Bone marrow (tissue), 2 donors: ENCODE measurements at regions not wholly inside any gene's neighbourhood (a gene's known extent, or its start where the extent isn't known, plus 50 kb on each side); places are given as distances from the start of the nearest gene placed in this dataset.
"Not testable (repeated sequence)": the region's sequence is repeated elsewhere in the genome, so short reads cannot be mapped to it uniquely, and the experiment has no call there.

Experiments
- DNase-seq, 2 donors: peaks; one replicate each; lab custom pipeline; 2025; lab: John Stamatoyannopoulos, UW

DNA sequence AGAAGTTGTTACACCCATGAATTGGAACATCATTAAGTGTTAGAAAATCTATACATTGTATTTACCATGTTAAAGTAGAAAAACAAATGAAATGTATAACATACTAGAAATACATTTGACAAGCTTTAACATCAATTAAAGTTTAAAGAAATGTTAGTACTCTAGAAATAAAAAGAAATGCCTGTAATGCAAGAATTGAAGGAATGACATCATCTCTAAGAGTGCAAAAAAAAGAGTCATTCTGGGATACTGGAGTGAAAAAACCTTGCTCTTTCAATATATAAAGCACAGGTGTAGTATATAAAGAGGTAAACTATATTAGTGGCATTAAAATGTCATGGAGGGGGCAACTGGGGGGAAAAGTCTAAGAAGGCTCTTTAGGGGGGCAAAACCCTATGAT, 210.8 kb upstream of the PLD5 start:
- DNase-seq = no peak

DNA sequence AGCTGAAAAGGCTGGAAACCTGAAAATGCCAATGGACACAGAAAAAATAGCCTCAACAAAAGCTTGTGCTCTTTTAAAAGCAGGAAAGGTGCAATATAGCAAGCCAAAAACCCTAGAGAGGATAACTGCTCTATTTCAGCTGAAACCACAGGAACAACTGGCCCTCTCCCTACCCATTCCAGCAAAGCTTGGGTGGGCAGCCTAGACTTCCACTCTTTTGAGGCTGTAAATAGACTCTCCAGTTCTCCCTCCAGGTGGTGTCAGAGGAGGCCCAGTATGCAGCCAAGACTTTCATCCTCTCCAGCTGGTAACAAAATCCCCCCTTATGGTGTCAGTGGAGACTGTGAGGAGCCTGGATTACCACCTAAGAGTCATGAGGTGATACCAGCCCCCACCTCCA, 206.9 kb upstream of the PLD5 start:
- no peak for DNase-seq

DNA sequence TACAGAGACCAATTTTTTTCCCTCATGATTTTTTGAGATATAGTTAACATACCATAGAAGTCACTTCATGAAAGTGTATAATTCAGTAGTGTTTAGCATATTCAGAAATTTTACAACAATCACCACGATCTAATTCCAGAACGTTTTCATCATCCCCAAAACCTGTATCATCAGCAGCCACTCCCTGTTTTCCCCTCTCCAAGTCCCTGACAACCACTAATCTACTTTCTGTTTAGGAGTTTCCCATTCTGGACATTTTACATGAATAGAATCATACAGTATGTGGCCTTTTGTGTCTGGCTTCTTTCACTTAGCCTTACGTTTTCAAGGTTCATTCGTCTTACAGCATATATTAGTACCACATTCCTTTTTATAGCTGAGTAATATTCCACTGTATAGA, 204.2 kb upstream of the PLD5 start:
- DNase-seq = no peak

GRCh38 chr1:242723044-242723716, 198.7 kb upstream of the PLD5 start:
- DNase-seq = no peak

GRCh38 chr1:242718967-242719366, 194.5 kb upstream of the PLD5 start:
- no peak for DNase-seq

- DNase-seq = no peak
These were observed 187.8 kb upstream of the PLD5 start for GRCh38 chr1:242712248-242712647.

- DNase-seq = no peak
These were observed 186.3 kb upstream of the PLD5 start for GRCh38 chr1:242710847-242711246.

DNA sequence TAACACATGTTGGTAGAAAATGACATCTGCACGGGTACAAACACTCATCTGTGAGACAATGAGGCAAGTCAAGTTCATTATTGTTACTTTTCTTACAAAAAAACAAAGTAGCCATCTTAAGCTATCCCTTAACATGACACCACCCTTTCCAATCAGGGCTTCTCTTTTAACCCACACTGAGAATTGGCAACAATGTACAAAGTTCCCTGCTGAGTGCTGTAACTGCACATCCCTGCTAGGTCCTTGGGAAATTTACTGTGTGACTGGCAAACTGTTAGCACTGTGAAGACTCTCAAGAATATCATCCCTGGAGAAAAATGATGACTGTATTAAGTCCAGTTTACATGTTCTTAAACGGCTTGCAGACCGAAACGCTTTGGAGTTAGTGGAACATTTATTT, 185.8 kb upstream of the PLD5 start:
- no peak for DNase-seq

GRCh38 chr1:242703467-242703866, 179.0 kb upstream of the PLD5 start:
- DNase-seq = no peak

DNA sequence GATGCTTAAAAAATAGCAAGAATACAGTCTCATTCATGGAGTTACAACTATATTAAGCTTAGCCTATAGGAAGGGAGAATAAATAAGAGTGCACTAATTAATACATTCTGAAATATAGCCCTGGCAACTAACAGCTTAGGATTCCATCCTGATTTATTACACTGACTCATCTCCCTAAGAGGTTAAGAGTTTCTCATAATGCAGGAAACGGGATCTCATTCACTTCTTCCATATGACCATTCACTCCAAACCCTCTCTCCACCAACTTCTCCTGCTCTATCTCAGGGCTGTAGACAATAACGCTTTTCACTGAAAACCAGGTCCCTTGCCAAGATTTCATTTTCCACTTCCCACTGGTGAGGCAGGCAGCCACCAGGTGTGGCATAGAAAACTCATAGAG, 168.5 kb upstream of the PLD5 start:
- no peak for DNase-seq

- DNase-seq = no peak
These were observed 167.1 kb upstream of the PLD5 start for GRCh38 chr1:242691610-242691945.

DNA sequence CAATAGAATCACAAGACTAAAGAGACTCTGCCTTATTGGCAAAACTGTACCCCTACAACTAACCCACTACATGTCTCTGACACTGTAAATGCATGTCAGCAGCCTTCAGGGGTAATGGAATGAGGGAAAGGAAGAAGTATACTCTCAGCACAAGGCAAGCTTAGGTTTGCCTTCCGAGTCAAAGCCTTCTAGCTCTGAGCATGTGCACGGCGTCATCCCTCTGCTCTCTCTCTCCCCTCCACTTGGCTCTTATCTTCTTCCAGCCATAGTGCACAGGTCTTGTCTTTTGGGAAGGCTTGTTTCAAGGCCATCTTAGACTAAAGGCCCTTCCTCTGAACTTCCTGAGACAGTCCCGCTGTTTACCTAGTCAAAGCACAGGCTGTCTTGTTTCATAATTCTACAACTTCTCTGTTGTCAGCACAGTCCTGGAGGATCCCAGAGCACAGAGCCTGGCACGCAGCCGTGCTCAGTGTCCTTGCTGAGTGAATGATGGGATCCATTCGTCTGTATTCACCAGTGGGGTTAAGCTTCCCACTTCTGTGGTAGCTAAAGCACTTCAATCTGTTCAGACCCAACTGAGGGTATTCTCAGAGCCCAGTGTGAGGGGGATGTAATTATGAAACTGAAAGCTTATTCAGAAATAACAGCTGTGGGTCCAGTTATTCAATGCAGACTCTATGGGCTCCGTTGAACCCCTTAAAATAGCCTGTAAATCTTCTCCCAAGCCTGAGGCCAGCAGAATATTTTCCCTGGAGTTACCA, 166.5 kb upstream of the PLD5 start:
- DNase-seq = no peak

- no peak for DNase-seq
These were observed 164.9 kb upstream of the PLD5 start for GRCh38 chr1:242689378-242689777.

GRCh38 chr1:242674951-242675645, 150.6 kb upstream of the PLD5 start:
- no peak for DNase-seq

GRCh38 chr1:242673652-242674051, 149.2 kb upstream of the PLD5 start:
- no peak for DNase-seq

GRCh38 chr1:242673165-242673564, 148.7 kb upstream of the PLD5 start:
- not testable (repeated sequence) for DNase-seq

GRCh38 chr1:242670019-242670418, 145.5 kb upstream of the PLD5 start:
- no peak for DNase-seq

- DNase-seq = no peak
These were observed 138.4 kb upstream of the PLD5 start for GRCh38 chr1:242662886-242663285.

DNA sequence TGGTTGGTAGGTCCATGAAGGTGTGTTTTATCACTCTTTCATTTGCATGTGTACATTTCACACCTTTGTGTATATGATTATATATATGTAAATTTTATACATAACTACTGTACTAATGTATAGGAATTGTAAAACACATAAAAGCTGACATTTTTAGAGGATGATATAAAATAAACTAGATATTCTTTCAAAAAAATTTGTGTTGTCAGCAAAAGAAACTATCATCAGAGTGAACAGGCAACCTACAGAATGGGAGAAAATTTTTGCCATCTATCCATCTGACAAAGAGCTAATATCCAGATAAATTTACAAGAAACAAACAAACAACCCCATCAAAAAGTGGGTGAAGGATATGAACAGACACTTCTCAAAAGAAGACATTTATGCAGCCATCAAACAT, 129.3 kb upstream of the PLD5 start:
- DNase-seq = not testable (repeated sequence)

- DNase-seq = no peak
These were observed 127.3 kb upstream of the PLD5 start for GRCh38 chr1:242651817-242652216.

DNA sequence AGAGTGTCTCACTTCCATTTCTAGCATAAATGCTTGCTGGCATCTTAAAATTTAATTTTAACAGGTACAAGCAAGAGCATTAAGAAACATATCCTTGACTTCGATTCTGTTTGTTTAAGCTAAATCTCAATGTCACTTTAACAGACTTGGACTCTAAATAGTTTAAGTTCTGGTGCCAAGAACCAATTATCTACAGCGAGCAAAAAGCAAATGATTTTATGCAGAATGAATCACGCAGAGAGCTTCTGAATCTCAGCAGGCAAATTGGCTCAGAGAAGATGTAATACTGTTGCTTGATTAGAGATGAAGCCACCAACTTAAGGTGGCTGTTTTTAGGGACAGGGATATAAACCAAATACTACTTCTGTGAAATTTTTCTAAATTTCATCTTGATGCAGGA, 117.0 kb upstream of the PLD5 start:
- DNase-seq = no peak

DNA sequence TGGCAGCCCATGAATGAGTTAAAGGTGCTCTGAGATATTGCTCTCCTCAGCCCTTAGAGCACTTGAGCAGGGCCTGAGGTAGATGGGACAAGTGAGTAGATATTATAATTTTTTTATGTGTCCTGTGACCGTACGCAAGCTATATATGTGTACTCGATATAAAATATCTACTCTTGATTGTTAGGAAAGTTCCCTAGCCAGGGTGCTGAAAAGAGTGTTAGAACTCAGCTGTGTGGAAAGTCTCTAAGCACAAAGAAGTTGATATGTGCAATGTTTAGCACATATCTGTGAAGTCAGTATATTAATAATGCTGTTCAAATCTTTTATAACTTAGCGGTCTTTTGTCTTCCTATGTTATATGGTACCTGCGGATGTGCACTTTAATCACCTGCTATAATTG, 114.6 kb upstream of the PLD5 start:
- DNase-seq = no peak

GRCh38 chr1:242634732-242635131, 110.2 kb upstream of the PLD5 start:
- no peak for DNase-seq
